Erythroblast (primary cell): ENCODE measurements at regions not wholly inside any gene's neighbourhood (a gene's known extent, or its start where the extent isn't known, plus 50 kb on each side); places are given as distances from the start of the nearest gene placed in this dataset.

Experiments
- GATA1 ChIP-seq: IDR thresholded peaks from 2 replicates; pipeline ENCODE4 v1.6.1; 2011; ENCODE audit warnings: low read depth, mild to moderate bottlenecking, control low read depth, low read length, moderate library complexity
- POLR2A ChIP-seq: IDR thresholded peaks from 2 replicates; pipeline ENCODE4 v1.6.1; 2011; ENCODE audit warnings: mild to moderate bottlenecking, low read length

DNA sequence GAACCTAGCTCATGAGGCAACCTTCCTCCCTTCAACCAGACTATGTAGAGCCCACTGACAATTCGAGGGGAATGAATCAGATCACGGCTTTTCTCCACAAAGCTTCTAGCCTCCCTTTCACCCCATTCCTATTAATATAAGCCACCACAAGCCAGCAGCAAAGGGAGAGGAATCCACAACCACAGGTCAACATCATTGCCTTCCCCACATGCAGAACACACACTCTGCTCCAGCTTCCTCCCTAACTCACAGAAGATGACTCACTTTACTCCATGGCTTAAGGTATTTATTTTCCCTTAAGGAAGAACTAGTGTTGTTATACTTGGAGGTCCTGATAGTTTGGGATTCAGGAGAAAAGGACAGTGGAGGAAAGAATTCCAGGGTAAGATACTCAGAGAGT lies 272.2 kb downstream of the C1D start:
- TF ChIP-seq POLR2A, result no peak
- no peak for TF ChIP-seq GATA1
